Amniotic epithelial cell (primary cell): ENCODE measurements at regions not wholly inside any gene's neighbourhood (a gene's known extent, or its start where the extent isn't known, plus 50 kb on each side); places are given as distances from the start of the nearest gene placed in this dataset.

Source experiments
- DNase-seq: peaks from one replicate; pipeline ENCODE4 v3.0.0-alpha.2; 2010; ENCODE audit warnings: low read depth

- DNase-seq, result no peak
These were observed 225.1 kb upstream of the MPPED2 start for GRCh38 chr11:30811226-30811755.

GRCh38 chr11:30810116-30810515, 224.0 kb upstream of the MPPED2 start:
- no peak for DNase-seq

GRCh38 chr11:30801357-30801756, 215.2 kb upstream of the MPPED2 start:
- DNase-seq, result no peak

GRCh38 chr11:30800904-30801303, 214.8 kb upstream of the MPPED2 start:
- DNase-seq, result no peak

- DNase-seq, result no peak
These were observed 212.5 kb upstream of the MPPED2 start for GRCh38 chr11:30798547-30799236.

GRCh38 chr11:30789270-30789669, 203.1 kb upstream of the MPPED2 start:
- DNase-seq, result peak; percentile 93

GRCh38 chr11:30788849-30789248, 202.7 kb upstream of the MPPED2 start:
- DNase-seq, result peak; percentile 31

GRCh38 chr11:30786256-30787110, 200.3 kb upstream of the MPPED2 start:
- DNase-seq, result peak; percentile 14

- DNase-seq, result peak; percentile 21
These were observed 192.4 kb upstream of the MPPED2 start for GRCh38 chr11:30778596-30778995.

GRCh38 chr11:30775233-30775522, 189.0 kb upstream of the MPPED2 start:
- DNase-seq, result no peak

GRCh38 chr11:30774496-30775232, 188.5 kb upstream of the MPPED2 start:
- no peak for DNase-seq

GRCh38 chr11:30772908-30773307, 186.8 kb upstream of the MPPED2 start:
- DNase-seq, result no peak

- no peak for DNase-seq
These were observed 177.8 kb upstream of the MPPED2 start for GRCh38 chr11:30763951-30764350.

- no peak for DNase-seq
These were observed 176.0 kb upstream of the MPPED2 start for GRCh38 chr11:30762188-30762587.

GRCh38 chr11:30760345-30760744, 174.2 kb upstream of the MPPED2 start:
- peak; percentile 91 for DNase-seq

GRCh38 chr11:30758946-30759504, 172.9 kb upstream of the MPPED2 start:
- DNase-seq, result no peak

GRCh38 chr11:30758518-30758917, 172.4 kb upstream of the MPPED2 start:
- no peak for DNase-seq

- DNase-seq, result peak; percentile 56
These were observed 171.9 kb upstream of the MPPED2 start for GRCh38 chr11:30758012-30758411.

- DNase-seq, result no peak
These were observed 167.8 kb upstream of the MPPED2 start for GRCh38 chr11:30753994-30754393.

- DNase-seq, result no peak
These were observed 167.4 kb upstream of the MPPED2 start for GRCh38 chr11:30753504-30753903.

GRCh38 chr11:30749268-30749667, 163.1 kb upstream of the MPPED2 start:
- no peak for DNase-seq

GRCh38 chr11:30741039-30741550, 154.9 kb upstream of the MPPED2 start:
- DNase-seq, result peak; percentile 100
